Karpas-422 (cell line): ENCODE measurements at regions not wholly inside any gene's neighbourhood (a gene's known extent, or its start where the extent isn't known, plus 50 kb on each side); places are given as distances from the start of the nearest gene placed in this dataset. TPM values are rescaled to one million over a fixed set of nuclear protein-coding genes. Genes with fewer than 3 reads are reported as not detected.

Source experiments
- DNase-seq: peaks from one replicate; pipeline ENCODE4 v3.0.0-alpha.2; 2015
- H2AFZ ChIP-seq: fragments of 200-600 bp; sonication (generic); 2 replicates; pipeline ENCODE4 v1.6.1; 2014; ENCODE audit warnings: antibody characterized with exemption, low read length, mixed read lengths
- H3K27ac ChIP-seq: fragments of 200-600 bp; sonication (generic); 2 replicates; pipeline ENCODE4 v1.5.1; 2014; ENCODE audit warnings: mild to moderate bottlenecking, low read length, moderate library complexity
- H3K27me3 ChIP-seq: fragments of 200-600 bp; sonication (generic); 2 replicates; pipeline ENCODE4 v1.6.1; 2014; ENCODE audit warnings: low read length, mixed read lengths
- H3K36me3 ChIP-seq: fragments of 200-600 bp; sonication (generic); 2 replicates; pipeline ENCODE4 v1.6.1; 2014; ENCODE audit warnings: low read length, mixed read lengths; ENCODE audit not compliant: insufficient read depth
- H3K4me1 ChIP-seq: fragments of 200-600 bp; sonication (generic); 2 replicates; pipeline ENCODE4 v1.6.1; 2014; ENCODE audit warnings: mild to moderate bottlenecking, low read length, mixed read lengths
- H3K4me2 ChIP-seq: fragments of 200-600 bp; sonication (generic); 2 replicates; pipeline ENCODE4 v1.6.1; 2014; ENCODE audit warnings: low read length, low read depth, mild to moderate bottlenecking; ENCODE audit not compliant: poor library complexity, severe bottlenecking
- H3K4me3 ChIP-seq: fragments of 200-600 bp; sonication (generic); 2 replicates; pipeline ENCODE4 v1.5.1; 2014; ENCODE audit warnings: mild to moderate bottlenecking, antibody characterized with exemption, low read length, mixed read lengths
- H3K79me2 ChIP-seq: fragments of 200-600 bp; sonication (generic); 2 replicates; pipeline ENCODE4 v1.6.1; 2014; ENCODE audit warnings: mild to moderate bottlenecking, low read length, mixed read lengths
- H3K9ac ChIP-seq: fragments of 200-600 bp; sonication (generic); 2 replicates; pipeline ENCODE4 v1.6.0; 2014; ENCODE audit warnings: low read length
- H3K9me2 ChIP-seq: fragments of 200-600 bp; sonication (generic), shearing (Covaris generic); replicated peaks from 2 replicates; pipeline ENCODE4 v1.6.0; 2014; ENCODE audit warnings: mild to moderate bottlenecking, low read length, moderate library complexity; ENCODE audit not compliant: insufficient read depth
- H3K9me3 ChIP-seq: fragments of 300-700, 200-600 bp; sonication (generic); 2 replicates; pipeline ENCODE4 v1.6.1; 2014; ENCODE audit warnings: low read length, mixed read lengths
- H4K20me1 ChIP-seq: fragments of 200-600 bp; sonication (generic); 2 replicates; pipeline ENCODE4 v1.6.1; 2014; ENCODE audit warnings: mild to moderate bottlenecking, antibody characterized with exemption, low read length, low read depth; ENCODE audit not compliant: insufficient read depth
- small RNA-seq: library from RNA; depleted of rRNA; stranded (forward); fragments of <200 nt; gene quantifications from one replicate; pipeline ENCODE3, GENCODE V24; 2014

- Histone ChIP-seq H3K36me3 (no peaks in the 10 kb centered on the region), H4K20me1 (no peaks in the 10 kb centered on the region), H3K27me3 (no peaks in the 10 kb centered on the region), H3K9ac (no peak overlapping the region), H3K4me1 (peaks cover 13% of the 10 kb centered on the region), H3K79me2 (no peaks in the 10 kb centered on the region), H3K9me2 (no peaks in the 10 kb centered on the region), H2AFZ (no peak overlapping the region; the same call in 1 of the 2 replicates), H3K9me3 (no peaks in the 10 kb centered on the region), H3K4me3 (no peak overlapping the region), H3K4me2 (no peak overlapping the region), H3K27ac (no peak overlapping the region)
- DNase-seq, result peak; percentile 4
These were observed 217.1 kb upstream of the AMIGO2 start for GRCh38 chr12:47296828-47297227.

GRCh38 chr12:47293406-47293805, 213.6 kb upstream of the AMIGO2 start:
- peaks cover 14% of the 10 kb centered on the region for H3K4me1 ChIP-seq
- H3K9me3 ChIP-seq, result no peaks in the 10 kb centered on the region
- peak; percentile 66 for DNase-seq
- no peak overlapping the region for H3K27ac ChIP-seq
- no peaks in the 10 kb centered on the region for H3K36me3 ChIP-seq
- H3K4me2 ChIP-seq, result peak overlapping the region; percentile 68
- peak overlapping the region; percentile 65 for H3K4me3 ChIP-seq
- H4K20me1 ChIP-seq, result no peaks in the 10 kb centered on the region
- no peaks in the 10 kb centered on the region for H3K27me3 ChIP-seq
- no peaks in the 10 kb centered on the region for H3K79me2 ChIP-seq
- peak overlapping the region; percentile 67; the same call in 1 of the 2 replicates for H2AFZ ChIP-seq
- H3K9me2 ChIP-seq, result no peaks in the 10 kb centered on the region
- H3K9ac ChIP-seq, result peak overlapping the region; percentile 64

- no peaks in the 10 kb centered on the region for H3K9me3 ChIP-seq
- no peaks in the 10 kb centered on the region for H4K20me1 ChIP-seq
- peaks cover 5% of the 10 kb centered on the region for H3K4me1 ChIP-seq
- no peak overlapping the region for H3K9ac ChIP-seq
- H3K4me2 ChIP-seq, result no peak overlapping the region
- H3K79me2 ChIP-seq, result no peaks in the 10 kb centered on the region
- no peak overlapping the region for H3K4me3 ChIP-seq
- peak; percentile 53 for DNase-seq
- H3K27me3 ChIP-seq, result no peaks in the 10 kb centered on the region
- H3K27ac ChIP-seq, result no peak overlapping the region
- H2AFZ ChIP-seq, result no peak overlapping the region
- H3K9me2 ChIP-seq, result no peaks in the 10 kb centered on the region
- no peaks in the 10 kb centered on the region for H3K36me3 ChIP-seq
These were observed 206.9 kb upstream of the AMIGO2 start for GRCh38 chr12:47286676-47287075.

Small RNA genes in the stretch of these regions (small RNA-seq; reads per million reads assigned to genes)
- gene AC004486.1 (not detected), gene MIR4494 (not detected), gene RF00264 (not detected)
